ENCODE measurements at regions not wholly inside any gene's neighbourhood (a gene's known extent, or its start where the extent isn't known, plus 50 kb on each side); places are given as distances from the start of the nearest gene placed in this dataset.

DNA sequence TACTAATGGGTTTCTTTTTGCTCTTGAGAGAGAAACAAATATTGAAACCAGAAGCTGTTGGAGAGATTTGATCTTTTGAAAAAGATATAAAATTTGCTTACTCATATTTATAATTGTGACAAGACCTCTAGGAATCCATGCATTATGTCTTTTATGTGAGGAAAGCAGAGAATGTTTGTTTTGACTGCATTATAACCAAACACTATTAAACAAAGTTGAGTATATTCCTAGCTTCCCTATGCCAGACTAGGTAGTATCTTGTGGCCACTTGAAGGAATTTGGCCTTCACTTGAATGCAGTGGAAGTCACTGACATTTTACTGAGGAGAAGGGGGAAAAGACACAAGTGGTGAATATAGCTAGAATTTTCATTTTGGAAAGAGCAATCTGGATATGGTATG, 521.8 kb upstream of the ZEB2 start:
- DNase-seq = no peak

DNA sequence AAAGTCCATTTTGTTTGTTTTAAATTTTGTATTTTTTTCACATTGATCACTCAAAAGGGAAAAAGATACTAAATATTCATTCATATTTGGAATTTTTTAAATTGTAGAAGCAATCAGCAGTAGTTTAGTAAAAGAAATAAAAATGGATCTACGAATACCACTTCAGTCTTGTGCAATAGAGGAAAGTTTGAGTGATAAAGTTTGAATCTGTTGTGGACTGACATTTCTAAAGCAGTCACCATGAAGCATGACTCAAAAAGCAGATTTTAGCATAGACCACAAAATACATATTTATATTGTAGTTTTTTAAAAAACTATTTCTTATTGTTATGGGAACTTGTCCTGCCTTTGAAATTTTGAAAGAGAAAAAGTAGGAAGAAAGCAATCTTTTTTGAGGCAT, 520.5 kb upstream of the ZEB2 start:
- DNase-seq = no peak

DNA sequence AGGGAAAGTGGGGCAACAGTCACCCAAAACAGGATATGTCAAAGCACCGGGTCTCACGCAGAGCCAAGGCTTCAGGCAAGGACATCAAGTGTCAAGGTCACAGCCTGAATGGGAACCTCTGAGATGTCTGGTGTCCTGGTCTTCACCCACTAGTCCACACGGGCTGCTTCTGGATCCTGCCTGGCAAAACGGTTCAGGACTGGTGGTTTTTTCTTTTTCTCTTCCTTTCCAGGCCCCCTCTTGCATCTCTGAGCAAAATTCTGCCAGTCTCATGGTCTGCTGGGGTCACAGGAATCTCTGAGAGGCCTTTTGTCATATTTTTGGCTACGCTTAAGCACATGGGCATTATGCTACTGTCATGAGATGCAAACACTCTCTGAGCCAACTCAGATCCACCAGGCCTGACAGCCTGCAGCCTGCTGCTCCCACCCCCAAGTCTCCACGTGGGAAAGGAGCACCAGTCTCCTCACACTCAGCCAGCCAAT, 518.2 kb upstream of the ZEB2 start:
- DNase-seq = no peak

DNA sequence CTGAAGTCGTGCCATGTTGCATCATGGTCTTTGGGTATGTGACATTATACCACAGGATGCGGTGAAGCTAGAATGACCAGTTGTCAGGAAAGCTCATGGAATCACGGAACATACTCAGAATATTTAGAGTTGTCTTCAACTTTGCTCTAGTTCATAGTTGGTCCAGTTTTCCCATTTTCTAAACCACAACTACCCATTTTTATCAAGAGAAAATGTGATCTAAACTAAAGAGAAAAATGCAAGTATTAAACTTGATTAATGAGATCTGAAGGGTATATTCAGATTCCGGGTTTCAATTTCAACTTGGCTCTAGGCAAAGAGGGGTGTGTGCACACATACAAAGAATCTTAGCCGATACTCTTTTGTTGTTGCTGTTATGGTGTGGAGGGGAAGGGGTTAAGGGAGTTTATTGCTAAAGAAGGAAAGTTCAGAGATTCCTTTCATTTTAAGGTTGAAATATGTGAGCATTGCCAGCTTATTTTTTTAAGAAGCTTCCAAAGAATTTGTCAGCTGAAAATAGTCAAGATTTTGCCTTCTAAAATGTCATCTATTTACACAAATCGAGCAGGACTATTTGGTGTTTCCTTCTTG, 516.6 kb upstream of the ZEB2 start:
- no peak for DNase-seq

DNA sequence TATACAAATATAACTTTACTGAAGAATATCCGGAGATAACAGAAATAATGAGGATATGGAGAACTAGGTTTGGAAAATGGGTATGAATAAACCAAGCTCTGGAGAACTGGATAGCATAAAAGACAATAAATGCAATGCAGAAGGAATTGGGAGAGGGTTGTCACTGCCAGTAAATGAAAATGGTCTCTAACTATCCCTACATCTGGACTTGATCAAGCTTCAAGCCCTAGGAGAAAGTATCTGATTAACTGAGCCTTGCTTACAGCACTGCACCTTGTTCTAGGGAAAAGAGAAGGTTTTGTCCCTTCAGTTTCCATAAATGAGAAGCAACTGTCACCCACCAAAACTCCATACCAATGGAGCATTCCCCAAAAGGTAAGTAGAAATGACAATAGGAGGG, 514.6 kb upstream of the ZEB2 start:
- no peak for DNase-seq

DNA sequence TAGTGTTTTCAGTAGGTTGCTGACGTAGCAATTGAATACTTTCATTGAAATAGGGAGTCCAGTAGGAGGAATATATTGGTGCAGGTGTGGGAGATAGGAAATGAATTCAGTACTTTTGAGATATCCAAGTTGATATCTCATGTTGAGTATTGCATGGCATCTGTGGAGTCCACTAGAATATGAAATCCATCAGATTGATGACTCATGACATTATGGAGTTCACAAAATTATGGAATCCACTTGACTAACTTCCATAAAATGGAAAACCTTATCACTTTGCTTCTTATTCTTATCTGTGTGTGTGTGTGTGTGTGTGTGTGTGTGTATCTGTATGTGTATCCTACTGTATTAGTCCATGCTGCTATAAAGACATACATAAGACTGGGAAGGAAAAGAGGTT, 513.5 kb upstream of the ZEB2 start:
- no peak for DNase-seq

DNA sequence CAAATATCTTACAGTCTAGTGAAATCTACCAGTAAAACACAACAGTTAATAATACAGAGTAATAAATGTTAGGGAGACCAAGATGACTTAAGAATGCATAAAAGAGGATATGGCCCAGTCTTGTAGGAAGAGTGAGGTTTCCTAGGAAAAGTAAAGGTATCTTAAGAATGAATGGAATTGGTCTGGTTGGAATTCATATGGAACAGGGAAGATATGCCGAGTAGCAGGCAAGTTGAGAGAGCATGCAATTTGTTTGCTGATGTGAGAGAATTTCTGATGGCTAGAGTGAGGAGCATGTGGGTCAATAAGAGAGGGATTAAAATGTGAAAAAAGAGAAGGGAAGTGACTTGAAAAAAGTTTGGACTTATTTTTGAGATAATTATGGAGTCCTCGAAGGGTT, 512.9 kb upstream of the ZEB2 start:
- no peak for DNase-seq

DNA sequence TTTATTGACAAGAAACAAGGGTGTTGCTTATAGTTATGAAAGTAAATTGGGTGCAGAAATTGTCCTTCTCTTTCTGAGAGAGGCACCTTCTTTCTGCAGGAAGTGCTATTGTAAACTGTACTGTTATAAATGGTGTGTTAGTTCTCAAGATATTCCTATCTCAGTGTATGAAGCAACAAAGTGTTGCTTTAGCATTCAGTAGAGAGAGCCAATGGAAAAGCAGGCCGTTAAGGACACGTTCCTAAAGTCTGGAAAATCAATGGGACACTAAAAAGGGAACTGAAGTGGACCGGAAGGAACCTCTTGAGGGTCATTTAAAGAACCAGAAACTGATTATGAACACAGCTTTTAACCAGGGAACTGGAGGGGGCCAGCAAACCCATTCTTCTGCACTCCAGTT, 510.0 kb upstream of the ZEB2 start:
- DNase-seq = no peak

DNA sequence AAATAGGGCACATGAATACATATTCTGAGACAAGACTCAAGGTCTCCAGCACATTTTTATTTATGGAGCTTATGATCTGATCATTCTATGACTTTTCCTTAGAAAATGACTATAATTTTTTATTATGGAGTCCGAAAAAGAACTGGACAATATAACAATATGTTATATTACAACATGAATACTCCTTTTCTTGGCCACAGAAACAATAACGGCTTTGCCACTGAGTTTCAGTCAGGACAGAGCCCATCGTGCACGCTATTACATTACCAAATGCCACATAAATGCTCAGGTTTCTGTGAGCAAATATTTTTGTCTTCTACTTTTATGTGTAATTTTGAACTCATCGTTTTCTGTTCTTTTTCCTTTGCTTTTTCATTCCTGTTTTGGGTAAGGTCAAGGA, 509.2 kb upstream of the ZEB2 start:
- DNase-seq = no peak

DNA sequence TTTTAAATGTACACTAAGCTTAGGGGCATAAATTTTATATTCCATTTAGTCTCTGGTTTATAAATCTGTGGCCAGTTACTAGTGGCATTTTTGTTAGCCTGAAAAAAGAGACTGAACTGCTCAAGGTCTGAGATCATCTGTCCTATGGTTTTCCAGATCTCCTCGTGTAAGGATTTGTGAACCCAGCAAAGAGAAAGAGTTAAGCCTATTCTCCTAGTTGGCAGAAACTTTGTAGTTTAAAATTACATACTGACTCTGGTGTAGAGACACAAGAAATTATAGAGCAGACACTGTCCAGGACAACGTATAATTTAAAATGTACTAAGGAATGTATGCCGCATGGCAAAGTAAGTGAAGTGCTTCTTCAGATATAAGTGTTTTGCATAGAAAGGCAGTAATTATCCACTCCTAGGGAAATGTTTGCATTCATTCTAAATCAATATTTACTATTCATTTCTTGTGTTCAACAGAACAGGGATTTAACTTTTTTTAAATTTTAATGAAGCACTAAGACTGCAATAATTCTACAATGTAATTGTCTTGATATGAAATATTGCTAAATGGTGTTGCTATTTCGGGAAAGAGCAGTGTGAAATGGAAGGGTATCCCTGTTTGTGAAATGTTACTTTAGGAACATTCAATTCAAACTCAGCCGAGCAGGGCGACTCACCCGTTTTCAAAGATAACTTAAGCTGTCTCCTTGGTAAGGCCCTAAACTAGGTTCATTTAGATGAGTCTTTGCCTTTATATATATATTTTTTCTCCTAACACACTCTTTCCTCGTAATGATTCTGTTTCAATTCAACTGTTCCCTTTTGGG, 508.4 kb upstream of the ZEB2 start:
- no peak for DNase-seq

DNA sequence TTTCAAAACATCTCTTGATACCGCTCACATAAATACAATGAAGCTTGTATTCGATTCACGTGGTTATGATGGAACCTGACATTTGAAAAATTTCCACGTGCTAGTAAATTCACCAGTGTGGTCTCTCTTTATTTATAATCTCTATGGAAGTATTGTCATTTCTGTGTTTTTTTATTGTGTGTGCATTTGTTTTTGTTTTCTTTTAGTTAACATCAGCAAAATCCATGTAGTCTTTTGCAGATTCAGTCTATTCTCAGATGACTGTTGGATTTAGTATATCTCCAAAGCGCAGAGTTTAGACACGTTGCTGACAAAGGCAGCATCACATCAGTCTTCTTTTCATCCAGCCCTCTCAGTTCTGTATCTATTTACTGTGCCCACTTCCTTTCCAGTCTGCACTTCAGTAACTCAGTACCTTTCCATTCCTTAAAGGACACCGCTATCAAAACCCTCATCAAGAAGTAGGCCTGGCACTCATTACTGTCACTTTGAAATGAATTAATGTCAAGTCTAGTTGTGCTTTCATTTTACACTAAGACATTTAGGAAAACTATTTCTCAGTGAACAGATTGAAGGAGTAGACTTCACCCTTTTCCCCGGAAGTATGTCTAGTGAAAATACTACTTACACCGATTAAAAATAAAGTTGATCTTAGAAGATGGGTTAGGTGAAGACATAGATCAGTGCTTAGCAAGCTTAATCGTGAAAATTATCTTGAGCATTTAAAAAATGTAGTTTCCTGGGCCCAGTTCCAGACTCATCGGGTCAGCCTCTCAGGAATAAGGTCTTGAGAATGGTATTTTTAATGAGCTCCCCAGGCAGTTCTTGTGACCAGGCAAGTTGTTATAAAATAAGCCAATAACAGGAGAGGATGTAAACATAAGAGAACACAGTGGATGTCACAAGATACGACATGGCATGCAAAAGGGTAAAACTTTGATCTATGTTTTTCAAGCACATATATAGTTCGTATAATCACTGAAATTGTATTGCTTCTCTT, 506.8 kb upstream of the ZEB2 start:
- peak; percentile 48 for DNase-seq

DNA sequence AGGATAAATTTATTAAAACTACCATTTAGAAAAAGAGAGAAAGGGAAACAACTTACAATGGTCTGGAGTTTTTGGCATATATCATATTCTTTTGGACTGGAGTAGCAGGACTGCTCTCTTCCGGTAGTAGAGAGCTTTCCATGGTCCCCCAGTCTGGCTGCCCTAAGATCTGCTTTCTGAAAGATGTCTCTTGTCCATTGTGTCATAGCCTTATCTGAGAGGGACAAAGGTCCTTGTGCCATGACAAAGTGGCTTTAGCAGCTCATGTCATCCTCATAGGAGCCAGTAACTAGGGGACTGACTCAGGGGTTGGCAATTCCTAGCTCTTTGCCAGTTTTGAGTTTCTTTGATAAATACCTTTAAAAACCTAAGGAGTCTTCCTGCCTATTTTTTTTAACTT, 505.5 kb upstream of the ZEB2 start:
- DNase-seq = no peak

DNA sequence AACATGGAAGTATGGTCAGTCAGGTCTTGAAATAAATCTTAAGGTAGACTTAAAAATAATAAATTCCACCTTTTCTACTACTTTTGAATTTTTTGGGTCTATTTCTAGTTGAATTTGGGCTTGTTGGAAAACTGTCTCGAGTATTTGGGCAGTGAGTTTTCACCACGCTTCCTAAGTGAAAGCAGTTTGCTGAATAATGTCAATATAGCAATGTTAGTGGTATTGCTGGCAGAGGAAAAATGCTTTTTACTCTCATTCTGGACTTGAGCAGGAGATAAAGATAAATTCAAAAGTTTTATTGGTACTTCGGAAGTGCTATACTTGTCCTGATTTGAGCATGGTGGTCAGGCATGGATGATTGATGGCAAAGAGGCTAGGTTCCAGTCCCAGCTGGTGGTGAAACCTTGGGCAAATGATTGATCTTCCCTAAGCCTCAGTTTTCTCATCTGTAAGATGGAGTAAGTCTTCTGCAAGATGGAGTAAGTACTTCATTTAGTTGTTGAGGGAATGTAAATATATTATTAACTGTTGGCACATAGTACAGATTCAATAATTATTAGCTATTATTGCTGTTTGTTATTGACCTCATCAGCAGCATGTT, 503.5 kb upstream of the ZEB2 start:
- no peak for DNase-seq

DNA sequence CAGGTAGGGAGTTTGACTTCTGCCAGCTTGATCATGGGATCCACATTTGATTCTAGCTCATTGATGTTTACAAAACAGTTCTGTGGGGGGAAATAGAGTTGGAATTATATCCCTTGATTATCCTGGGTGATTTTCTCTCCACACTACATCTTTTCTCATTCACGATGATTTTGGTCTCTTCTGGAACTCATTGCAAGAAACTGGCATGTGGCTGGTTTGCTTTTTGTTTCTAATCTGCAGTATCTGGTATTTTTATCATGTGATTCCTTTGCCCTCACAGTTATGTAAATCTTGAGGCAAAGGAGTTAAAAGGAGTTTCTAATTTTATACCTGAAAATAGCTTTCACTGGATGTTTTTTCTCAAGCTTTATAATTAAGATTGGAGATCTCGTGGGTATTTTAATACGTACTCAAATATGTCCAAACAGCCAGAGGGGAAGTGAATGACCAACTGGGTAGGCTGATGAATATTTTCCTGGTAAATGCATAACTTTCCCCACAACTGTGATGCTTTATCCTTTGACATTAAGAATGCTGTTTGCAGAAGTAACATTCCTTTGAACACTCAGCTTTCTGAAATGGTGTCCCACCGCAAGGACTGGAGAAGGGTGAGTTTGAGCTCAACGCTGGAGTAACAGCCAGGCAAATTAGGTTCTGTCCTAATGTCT, 502.9 kb upstream of the ZEB2 start:
- peak; percentile 51 for DNase-seq

DNA sequence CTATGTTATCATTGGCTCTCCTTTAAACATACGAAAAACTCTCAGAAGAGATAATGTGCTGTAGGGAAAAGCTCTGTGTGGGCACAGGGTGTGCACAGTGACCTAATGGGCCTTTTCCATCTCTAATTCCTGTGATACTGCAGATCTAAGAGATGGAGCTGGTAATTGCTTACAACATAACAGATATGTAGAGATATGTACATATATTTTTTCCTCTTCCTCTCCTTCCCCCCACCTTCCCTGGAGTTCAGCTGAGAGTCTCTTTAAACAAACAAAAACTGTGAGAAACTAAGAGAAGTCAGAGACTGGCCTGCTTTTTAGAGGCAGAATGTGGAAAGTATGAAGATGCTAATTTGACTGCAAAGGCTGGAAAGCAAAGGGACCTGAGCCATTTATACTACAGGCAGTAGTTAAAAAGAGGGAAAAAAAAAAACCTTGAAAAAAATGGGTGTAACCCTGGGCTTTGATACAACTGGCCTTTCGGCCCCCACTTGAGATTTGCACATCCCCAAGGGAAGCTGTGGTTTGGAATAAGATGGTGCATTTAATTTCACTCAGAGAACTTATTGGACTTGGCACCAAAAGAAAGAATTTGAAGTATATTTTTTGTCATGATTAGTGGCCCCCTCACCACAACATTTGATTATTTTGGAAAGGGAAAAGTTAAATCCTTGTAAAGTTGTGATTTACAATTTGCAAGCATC, 502.2 kb upstream of the ZEB2 start:
- DNase-seq = no peak

DNA sequence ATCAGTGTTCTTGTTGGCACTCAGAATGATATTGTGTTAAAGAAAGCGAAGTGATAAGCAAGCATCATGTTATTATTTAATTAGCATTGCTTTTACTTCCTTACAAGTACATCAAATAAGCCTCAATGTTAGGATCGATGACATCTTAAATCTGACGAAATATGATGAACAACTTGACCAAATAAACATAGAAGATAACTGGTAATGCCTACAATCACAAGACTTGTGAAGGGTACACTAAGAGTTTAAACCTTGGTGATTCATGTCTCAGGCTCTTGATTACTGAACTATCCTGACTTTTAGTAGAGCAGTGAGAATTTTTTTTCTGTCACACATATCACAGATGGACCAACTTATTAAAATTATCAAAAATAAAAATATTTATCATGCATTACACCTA, 500.8 kb upstream of the ZEB2 start:
- DNase-seq = no peak

DNA sequence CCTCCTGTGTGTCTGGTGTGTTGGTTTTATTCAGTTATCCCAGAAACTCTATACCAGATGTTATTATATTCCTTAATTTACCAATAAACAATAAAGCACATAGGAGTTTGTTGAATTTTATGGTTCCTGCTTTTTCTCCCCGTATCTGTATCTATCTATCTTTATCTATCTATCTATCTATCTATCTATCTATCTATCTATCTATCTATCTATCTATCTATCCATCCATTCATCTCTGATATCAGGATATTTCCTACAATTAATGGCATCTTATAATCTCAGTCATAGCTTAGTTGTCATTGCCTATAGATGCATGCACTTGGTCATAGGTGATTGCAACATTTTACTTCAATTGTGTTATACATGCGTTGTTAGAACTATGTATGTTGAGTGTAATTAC, 500.2 kb upstream of the ZEB2 start:
- DNase-seq = no peak

DNA sequence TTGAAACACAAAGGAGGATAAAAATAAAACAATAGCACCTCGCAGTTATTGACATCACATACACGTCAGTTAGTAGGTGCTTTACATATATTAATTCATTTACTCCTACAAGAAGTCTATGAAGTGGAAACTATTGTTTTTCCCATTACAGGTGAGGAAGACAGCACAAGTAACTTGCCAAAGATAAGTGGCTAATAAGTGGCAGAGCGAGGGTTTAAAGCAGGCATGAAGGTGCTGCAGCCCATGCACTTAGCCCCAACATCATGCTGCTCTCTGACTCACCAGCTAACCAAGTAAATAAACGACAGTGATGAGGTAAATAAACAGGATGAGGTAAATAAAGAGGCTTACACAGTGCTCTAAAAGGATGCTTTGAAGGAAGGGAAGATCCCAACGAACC, 498.6 kb upstream of the ZEB2 start:
- DNase-seq = no peak

DNA sequence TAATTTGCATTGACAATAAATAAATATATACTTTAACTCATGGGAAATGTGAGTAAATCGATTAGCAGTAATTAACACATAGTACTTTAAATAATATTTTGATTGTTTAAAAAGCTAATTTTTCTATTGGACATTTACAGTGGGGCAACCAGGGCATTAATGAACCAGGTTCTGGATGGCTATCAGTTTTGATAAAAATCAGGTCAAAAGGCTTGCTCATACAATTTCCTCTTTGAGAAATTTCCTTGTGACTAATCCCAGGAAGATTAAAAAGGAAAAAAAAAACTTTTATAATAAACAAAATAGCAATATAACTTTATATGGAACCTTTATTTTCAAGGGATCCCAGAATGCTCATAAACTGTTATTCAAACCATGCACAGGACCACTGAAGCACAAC, 497.2 kb upstream of the ZEB2 start:
- no peak for DNase-seq

DNA sequence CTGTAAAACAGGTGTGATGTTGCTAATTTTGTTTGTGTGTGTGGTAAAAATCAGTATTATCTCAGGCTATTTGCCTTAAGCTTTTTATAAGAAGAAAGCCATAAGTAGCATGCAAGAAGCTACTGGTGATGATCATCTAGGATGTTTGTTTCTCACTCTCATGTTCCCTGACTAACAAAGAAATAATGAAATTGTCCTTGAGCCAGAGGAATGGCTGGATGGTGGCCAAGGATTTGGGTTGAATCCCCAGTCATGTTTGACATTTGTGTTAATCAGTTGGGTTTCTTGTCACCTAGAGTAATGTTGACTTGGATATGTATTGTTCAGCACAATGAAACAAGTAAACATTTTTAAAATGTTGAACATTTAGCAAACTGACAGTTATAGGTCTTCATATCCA, 496.8 kb upstream of the ZEB2 start:
- no peak for DNase-seq

DNA sequence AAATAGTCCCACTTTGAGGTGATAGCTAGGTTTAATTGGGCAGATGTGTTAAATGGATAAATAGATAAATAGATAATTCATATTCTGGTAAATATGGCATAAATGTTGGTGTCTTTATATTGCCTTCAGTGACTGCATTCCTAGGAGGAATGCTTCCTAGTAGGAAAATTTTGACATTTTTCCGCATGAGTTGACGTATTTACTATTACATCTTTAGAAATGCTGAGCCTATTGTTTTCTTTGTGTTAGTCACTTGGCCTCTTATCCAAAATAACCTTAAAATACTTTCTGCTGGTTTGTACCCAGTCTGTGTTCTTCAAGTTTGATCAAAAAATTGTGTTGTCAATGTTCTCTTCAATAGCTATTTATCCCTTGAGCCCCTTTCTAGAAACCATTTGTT, 495.6 kb upstream of the ZEB2 start:
- DNase-seq = no peak

DNA sequence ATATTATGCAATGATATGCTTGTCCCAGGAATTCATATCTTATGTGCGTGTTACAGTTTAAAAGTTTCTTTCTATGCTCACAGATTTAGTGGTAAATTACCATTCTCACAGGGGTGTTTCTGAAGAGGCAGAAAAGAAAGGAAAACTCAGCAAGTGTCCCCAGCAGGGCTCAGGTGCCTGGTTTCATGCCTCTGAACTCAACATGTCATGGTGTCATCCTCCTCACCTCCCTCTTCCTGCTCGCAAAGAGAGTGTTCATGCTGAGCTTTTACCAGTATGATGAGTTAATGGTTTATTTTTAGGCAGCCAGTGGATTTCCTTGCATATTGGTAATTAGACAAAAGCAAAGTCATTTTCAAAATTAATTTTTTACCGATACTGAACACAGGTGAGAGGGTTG, 492.9 kb upstream of the ZEB2 start:
- no peak for DNase-seq
